Thymus (tissue), 11 donors: ENCODE measurements at regions not wholly inside any gene's neighbourhood (a gene's known extent, or its start where the extent isn't known, plus 50 kb on each side); places are given as distances from the start of the nearest gene placed in this dataset.

Experiments used
- DNase-seq, 9 donors: peaks; one replicate each; pipeline ENCODE4 v3.0.0-alpha.2; 2013; ENCODE audit warnings: low spot score in 9 of 9, low read depth in 6 of 9, missing footprints in 1 of 9
- H3K27ac ChIP-seq, 2 donors: one replicate each; pipeline ENCODE4 v1.5.1; 2013; ENCODE audit warnings: control low read depth in 1 of 2, low read depth in 1 of 2, low read length in 1 of 2, mild to moderate bottlenecking in 1 of 2, moderate library complexity in 1 of 2
- H3K27me3 ChIP-seq, 2 donors: one replicate each; pipeline ENCODE4 v1.5.1; 2013; ENCODE audit warnings: low read length in 1 of 2; ENCODE audit not compliant: control insufficient read depth in 2 of 2, insufficient read depth in 1 of 2
- H3K36me3 ChIP-seq, 2 donors: one replicate each; pipeline ENCODE4 v1.5.1; 2013; ENCODE audit warnings: low read length in 1 of 2, mild to moderate bottlenecking in 1 of 2, moderate library complexity in 1 of 2; ENCODE audit not compliant: control insufficient read depth in 2 of 2, insufficient read depth in 2 of 2
- H3K4me1 ChIP-seq, 2 donors: one replicate each; pipeline ENCODE4 v1.5.1; 2013; ENCODE audit warnings: low read length in 2 of 2; ENCODE audit not compliant: control insufficient read depth in 2 of 2, insufficient read depth in 2 of 2
- H3K4me3 ChIP-seq, 2 donors: one replicate each; pipeline ENCODE4 v1.5.1; 2013; ENCODE audit warnings: low read length in 2 of 2, control low read depth in 1 of 2, mild to moderate bottlenecking in 1 of 2
- H3K9me3 ChIP-seq, 2 donors: one replicate each; pipeline ENCODE4 v1.5.1; 2013; ENCODE audit warnings: low read length in 1 of 2, mild to moderate bottlenecking in 1 of 2; ENCODE audit not compliant: control insufficient read depth in 2 of 2, insufficient read depth in 1 of 2
- WGBS: extraction: QIAGEN DNeasy Blood & Tissue Kit; methylation state at CpG from one replicate; pipeline ENCODE4 v1.1.7; 2013; 5-methylcytosine and 5-hydroxymethylcytosine counted together
- donor health status: healthy.

GRCh38 chr15:58340176-58340575, 91.6 kb upstream of the LIPC start:
- no peaks in the 10 kb centered on the region for H3K9me3 ChIP-seq
- 97% methylated on average over 3 of the region's 3 CpGs for WGBS
- H3K27ac ChIP-seq = no peak overlapping the region
- H3K4me3 ChIP-seq = no peak overlapping the region
- peaks cover 6 to 14% of the 10 kb centered on the region in 2 donors for H3K4me1 ChIP-seq
- no peaks in the 10 kb centered on the region for H3K36me3 ChIP-seq
- no peak for DNase-seq
- H3K27me3 ChIP-seq = no peaks in the 10 kb centered on the region

DNA sequence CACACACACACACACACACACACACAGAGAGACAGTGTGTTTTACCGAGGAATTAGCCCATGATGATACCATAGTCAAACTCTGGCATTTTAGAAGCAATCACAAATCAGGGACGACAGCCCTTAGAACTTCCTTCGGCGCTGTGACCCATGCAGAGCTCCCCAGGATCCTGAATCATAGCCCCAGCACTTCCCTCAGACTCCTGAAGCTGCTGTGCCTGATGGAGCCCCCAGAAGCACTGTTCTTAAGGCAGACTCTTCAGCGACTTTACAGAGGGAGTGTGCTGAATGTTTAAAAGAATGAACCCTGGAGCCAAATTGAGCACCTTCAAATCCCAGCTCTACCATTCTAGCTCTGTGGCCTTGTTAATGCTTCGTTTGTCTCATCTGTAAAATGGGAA, 89.3 kb upstream of the LIPC start:
- H3K27me3 ChIP-seq = no peaks in the 10 kb centered on the region
- H3K9me3 ChIP-seq = peaks cover 0 to 4% of the 10 kb centered on the region in 2 donors
- H3K36me3 ChIP-seq = no peaks in the 10 kb centered on the region
- peaks cover 6 to 20% of the 10 kb centered on the region in 2 donors for H3K4me1 ChIP-seq
- no peak overlapping the region for H3K27ac ChIP-seq
- no peak for DNase-seq
- 93% methylated on average over 6 of the region's 6 CpGs for WGBS
- H3K4me3 ChIP-seq = no peak overlapping the region

DNA sequence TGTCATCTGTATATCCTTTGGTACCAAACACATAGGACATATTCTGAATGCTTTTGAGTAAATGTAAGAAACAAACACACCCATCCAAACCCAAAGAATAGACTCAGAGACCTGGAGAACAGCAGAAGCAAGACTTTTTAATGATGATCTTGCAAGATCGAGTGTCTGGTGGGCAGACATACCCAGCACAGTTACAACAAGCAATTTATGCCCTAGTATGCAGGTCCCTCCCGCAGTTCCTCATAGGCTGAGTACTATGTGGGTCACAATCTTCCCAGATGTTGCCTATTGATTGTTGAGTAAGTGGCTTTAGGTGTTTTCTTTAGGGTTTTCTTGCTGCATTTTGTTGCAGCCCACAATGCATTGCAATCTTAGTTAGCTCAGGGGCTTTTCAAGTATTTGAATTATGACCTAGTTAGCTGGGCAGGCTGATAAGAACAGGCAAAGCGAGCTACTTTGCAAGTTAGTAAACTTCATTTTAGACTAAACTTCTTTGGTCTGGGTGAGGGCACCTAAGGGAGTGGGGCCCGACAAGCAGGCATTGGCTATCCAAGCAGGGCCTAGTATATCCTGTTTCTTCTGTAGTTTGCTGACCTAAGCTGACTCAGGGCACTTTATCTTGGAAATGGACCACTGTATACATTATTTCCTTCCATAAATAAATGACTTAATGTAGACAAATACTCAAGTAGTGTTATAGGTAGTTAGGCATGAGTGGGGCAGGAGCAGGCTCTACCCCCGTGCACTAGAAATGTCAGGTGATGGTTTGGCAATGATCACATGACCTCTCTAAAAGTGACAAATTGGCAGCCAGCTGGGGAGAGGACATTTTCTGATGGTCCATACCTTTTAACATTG, 87.3 kb upstream of the LIPC start:
- H3K9me3 ChIP-seq = peaks cover 0 to 4% of the 10 kb centered on the region in 2 donors
- no peak overlapping the region for H3K4me3 ChIP-seq
- WGBS = 90% methylated on average over 5 of the region's 5 CpGs
- peak overlapping the region in 1 of 2 donors; percentile 71 for H3K27ac ChIP-seq
- peak in 3 of 9 donors; percentile 35 to 68 (median 57) for DNase-seq
- H3K27me3 ChIP-seq = no peaks in the 10 kb centered on the region
- no peaks in the 10 kb centered on the region for H3K36me3 ChIP-seq
- H3K4me1 ChIP-seq = peaks cover 13 to 30% of the 10 kb centered on the region in 2 donors

- H3K4me3 ChIP-seq = no peak overlapping the region
- H3K27ac ChIP-seq = no peak overlapping the region
- DNase-seq = no peak
- no peaks in the 10 kb centered on the region for H3K27me3 ChIP-seq
- H3K4me1 ChIP-seq = peaks cover 13 to 30% of the 10 kb centered on the region in 2 donors
- H3K36me3 ChIP-seq = no peaks in the 10 kb centered on the region
- 97% methylated on average over 3 of the region's 3 CpGs for WGBS
- peaks cover 0 to 4% of the 10 kb centered on the region in 2 donors for H3K9me3 ChIP-seq
These were observed 85.4 kb upstream of the LIPC start for GRCh38 chr15:58346361-58346760.

GRCh38 chr15:58348095-58348812, 83.5 kb upstream of the LIPC start:
- Histone ChIP-seq H3K4me3 (no peak overlapping the region), H3K36me3 (no peaks in the 10 kb centered on the region), H3K4me1 (peaks cover 13 to 30% of the 10 kb centered on the region in 2 donors), H3K27me3 (no peaks in the 10 kb centered on the region), H3K9me3 (peaks cover 0 to 4% of the 10 kb centered on the region in 2 donors), H3K27ac (peak overlapping the region in 1 of 2 donors; percentile 71)
- 92% methylated on average over 1 of the region's 1 CpG for WGBS
- DNase-seq = peak in 1 of 9 donors; percentile 57

- Histone ChIP-seq H3K9me3 (no peaks in the 10 kb centered on the region), H3K4me3 (no peak overlapping the region), H3K27ac (no peak overlapping the region), H3K36me3 (no peaks in the 10 kb centered on the region), H3K4me1 (peaks cover 17 to 41% of the 10 kb centered on the region in 2 donors), H3K27me3 (no peaks in the 10 kb centered on the region)
- 96% methylated on average over 5 of the region's 5 CpGs for WGBS
- DNase-seq = no peak
These were observed 79.5 kb upstream of the LIPC start for GRCh38 chr15:58352026-58352929.

GRCh38 chr15:58355382-58355971, 76.3 kb upstream of the LIPC start:
- 79% methylated on average over 9 of the region's 9 CpGs for WGBS
- Histone ChIP-seq H3K9me3 (no peaks in the 10 kb centered on the region), H3K27me3 (no peaks in the 10 kb centered on the region), H3K27ac (peak overlapping the region in 1 of 2 donors; percentile 85), H3K4me1 (peaks cover 20 to 54% of the 10 kb centered on the region in 2 donors), H3K36me3 (no peaks in the 10 kb centered on the region), H3K4me3 (no peak overlapping the region)
- peak in 2 of 9 donors; percentile 38 to 67 for DNase-seq

GRCh38 chr15:58355973-58356372, 75.8 kb upstream of the LIPC start:
- Histone ChIP-seq H3K27me3 (no peaks in the 10 kb centered on the region), H3K9me3 (no peaks in the 10 kb centered on the region), H3K4me1 (peaks cover 20 to 54% of the 10 kb centered on the region in 2 donors), H3K27ac (peak overlapping the region in 1 of 2 donors; percentile 85), H3K36me3 (no peaks in the 10 kb centered on the region), H3K4me3 (no peak overlapping the region)
- DNase-seq = no peak
- over 99% methylated on average over 10 of the region's 10 CpGs for WGBS
